Activated naive CD8-positive, alpha-beta T cell treated with anti-CD3 and anti-CD28 coated beads, Interleukin-2, amount 50 U/mL, for 24 hours (primary cell): ENCODE measurements at regions not wholly inside any gene's neighbourhood (a gene's known extent, or its start where the extent isn't known, plus 50 kb on each side); places are given as distances from the start of the nearest gene placed in this dataset.

Experiments
- ATAC-seq: fragments of 150-1000 bp; cut with Tn5 transposase; one replicate; pipeline ENCODE4 v1.10.0; 2021
- DNase-seq: peaks from one replicate; pipeline ENCODE4 v3.0.0; 2021
- H3K27ac Mint-ChIP-seq: one replicate; pipeline ENCODE4 v1.8.0; 2021; ENCODE audit warnings: mild to moderate bottlenecking, mixed read lengths
- H3K27me3 Mint-ChIP-seq: one replicate; pipeline ENCODE4 v1.8.0; 2021; ENCODE audit warnings: mixed read lengths
- H3K36me3 Mint-ChIP-seq: one replicate; pipeline ENCODE4 v1.8.0; 2021; ENCODE audit warnings: low read depth, mixed read lengths
- H3K4me1 Mint-ChIP-seq: one replicate; pipeline ENCODE4 v1.8.0; 2021; ENCODE audit warnings: mixed read lengths
- H3K4me3 Mint-ChIP-seq: one replicate; pipeline ENCODE4 v1.8.0; 2021; ENCODE audit warnings: mild to moderate bottlenecking, moderate library complexity, mixed read lengths
- H3K9me3 Mint-ChIP-seq: one replicate; pipeline ENCODE4 v1.8.0; 2021; ENCODE audit warnings: mixed read lengths

- no peak for DNase-seq
- Mint-ChIP-seq H3K9me3 (no peaks in the 10 kb centered on the region), H3K36me3 (peaks cover 9% of the 10 kb centered on the region), H3K4me1 (no peaks in the 10 kb centered on the region), H3K4me3 (no peak overlapping the region), H3K27me3 (no peaks in the 10 kb centered on the region), H3K27ac (no peak overlapping the region)
- ATAC-seq, result no peak
These were observed 140.7 kb downstream of the SIPA1L2 start for GRCh38 chr1:232489256-232489655.

- H3K36me3 Mint-ChIP-seq, result peaks cover 8% of the 10 kb centered on the region
- ATAC-seq, result no peak
- no peak overlapping the region for H3K27ac Mint-ChIP-seq
- H3K4me1 Mint-ChIP-seq, result no peaks in the 10 kb centered on the region
- no peak overlapping the region for H3K4me3 Mint-ChIP-seq
- H3K9me3 Mint-ChIP-seq, result no peaks in the 10 kb centered on the region
- H3K27me3 Mint-ChIP-seq, result no peaks in the 10 kb centered on the region
- no peak for DNase-seq
These were observed 142.7 kb downstream of the SIPA1L2 start for GRCh38 chr1:232487236-232487635.

GRCh38 chr1:232486454-232487207 is 143.3 kb downstream of the SIPA1L2 start:
- ATAC-seq (no peak), DNase-seq (no peak)

GRCh38 chr1:232486006-232486405 is 143.9 kb downstream of the SIPA1L2 start:
- ATAC-seq, result no peak
- Mint-ChIP-seq H3K27ac (no peak overlapping the region), H3K4me1 (no peaks in the 10 kb centered on the region), H3K36me3 (peaks cover 8% of the 10 kb centered on the region), H3K27me3 (no peaks in the 10 kb centered on the region), H3K9me3 (no peaks in the 10 kb centered on the region), H3K4me3 (no peak overlapping the region)
- no peak for DNase-seq

More at GRCh38 chr1:232486454-232487207, 143.3 kb downstream of the SIPA1L2 start:
- no peaks in the 10 kb centered on the region for H3K4me1 Mint-ChIP-seq
- no peaks in the 10 kb centered on the region for H3K9me3 Mint-ChIP-seq
- no peaks in the 10 kb centered on the region for H3K27me3 Mint-ChIP-seq
- H3K27ac Mint-ChIP-seq, result no peak overlapping the region
- no peak overlapping the region for H3K4me3 Mint-ChIP-seq
- peaks cover 8% of the 10 kb centered on the region for H3K36me3 Mint-ChIP-seq

- ATAC-seq (no peak), DNase-seq (no peak)
- Mint-ChIP-seq H3K4me1 (no peaks in the 10 kb centered on the region), H3K36me3 (peaks cover 4% of the 10 kb centered on the region), H3K4me3 (no peak overlapping the region), H3K27ac (no peak overlapping the region), H3K9me3 (no peaks in the 10 kb centered on the region), H3K27me3 (peaks cover 1% of the 10 kb centered on the region)
These were observed 145.1 kb downstream of the SIPA1L2 start for GRCh38 chr1:232484856-232485255.

GRCh38 chr1:232483826-232484225 is 146.1 kb downstream of the SIPA1L2 start:
- ATAC-seq (no peak), DNase-seq (no peak)
- H3K27me3 Mint-ChIP-seq, result peaks cover 3% of the 10 kb centered on the region
- no peaks in the 10 kb centered on the region for H3K4me1 Mint-ChIP-seq
- H3K4me3 Mint-ChIP-seq, result no peak overlapping the region
- H3K9me3 Mint-ChIP-seq, result no peaks in the 10 kb centered on the region
- peaks cover 2% of the 10 kb centered on the region for H3K36me3 Mint-ChIP-seq
- H3K27ac Mint-ChIP-seq, result no peak overlapping the region

- peaks cover 3% of the 10 kb centered on the region for H3K27me3 Mint-ChIP-seq
- no peaks in the 10 kb centered on the region for H3K4me1 Mint-ChIP-seq
- ATAC-seq (no peak), DNase-seq (no peak)
- H3K36me3 Mint-ChIP-seq, result peaks cover 4% of the 10 kb centered on the region
- H3K27ac Mint-ChIP-seq, result no peak overlapping the region
- H3K4me3 Mint-ChIP-seq, result no peak overlapping the region
- H3K9me3 Mint-ChIP-seq, result no peaks in the 10 kb centered on the region
These were observed 148.8 kb downstream of the SIPA1L2 start for GRCh38 chr1:232481091-232481490.

- Mint-ChIP-seq H3K4me3 (no peak overlapping the region), H3K27ac (no peak overlapping the region), H3K9me3 (no peaks in the 10 kb centered on the region), H3K27me3 (peaks cover 5% of the 10 kb centered on the region), H3K36me3 (peaks cover 3% of the 10 kb centered on the region), H3K4me1 (no peaks in the 10 kb centered on the region)
- ATAC-seq (no peak), DNase-seq (no peak)
These were observed 152.2 kb downstream of the SIPA1L2 start for GRCh38 chr1:232477728-232478127.

GRCh38 chr1:232476538-232476950 is 153.4 kb downstream of the SIPA1L2 start:
- peaks cover 2% of the 10 kb centered on the region for H3K36me3 Mint-ChIP-seq
- H3K27ac Mint-ChIP-seq, result no peak overlapping the region
- no peaks in the 10 kb centered on the region for H3K9me3 Mint-ChIP-seq
- DNase-seq (no peak), ATAC-seq (no peak)
- peaks cover 5% of the 10 kb centered on the region for H3K27me3 Mint-ChIP-seq
- H3K4me3 Mint-ChIP-seq, result no peak overlapping the region
- H3K4me1 Mint-ChIP-seq, result peaks cover 2% of the 10 kb centered on the region

- Mint-ChIP-seq H3K36me3 (peaks cover 6% of the 10 kb centered on the region), H3K27ac (no peak overlapping the region), H3K4me3 (no peak overlapping the region), H3K27me3 (peaks cover 4% of the 10 kb centered on the region), H3K4me1 (peaks cover 7% of the 10 kb centered on the region), H3K9me3 (no peaks in the 10 kb centered on the region)
- DNase-seq (no peak), ATAC-seq (no peak)
These were observed 155.1 kb downstream of the SIPA1L2 start for GRCh38 chr1:232474826-232475225.

- H3K27me3 Mint-ChIP-seq, result peaks cover 2% of the 10 kb centered on the region
- ATAC-seq (no peak), DNase-seq (no peak)
These were observed 156.0 kb downstream of the SIPA1L2 start for GRCh38 chr1:232473900-232474299.

GRCh38 chr1:232473324-232473723 is 156.6 kb downstream of the SIPA1L2 start:
- ATAC-seq (no peak), DNase-seq (no peak)
- Mint-ChIP-seq H3K4me1 (peaks cover 7% of the 10 kb centered on the region), H3K27ac (no peak overlapping the region), H3K9me3 (no peaks in the 10 kb centered on the region), H3K27me3 (peaks cover 2% of the 10 kb centered on the region), H3K4me3 (no peak overlapping the region), H3K36me3 (peaks cover 6% of the 10 kb centered on the region)

More at GRCh38 chr1:232473900-232474299, 156.0 kb downstream of the SIPA1L2 start:
- Mint-ChIP-seq H3K4me1 (peaks cover 7% of the 10 kb centered on the region), H3K4me3 (no peak overlapping the region), H3K27ac (no peak overlapping the region), H3K9me3 (no peaks in the 10 kb centered on the region), H3K36me3 (peaks cover 6% of the 10 kb centered on the region)

GRCh38 chr1:232472485-232473041 is 157.4 kb downstream of the SIPA1L2 start:
- Mint-ChIP-seq H3K4me3 (no peak overlapping the region), H3K27ac (no peak overlapping the region), H3K9me3 (no peaks in the 10 kb centered on the region), H3K36me3 (peaks cover 4% of the 10 kb centered on the region), H3K27me3 (peaks cover 2% of the 10 kb centered on the region), H3K4me1 (peaks cover 8% of the 10 kb centered on the region)
- ATAC-seq (no peak), DNase-seq (no peak)

GRCh38 chr1:232471250-232471649 is 158.7 kb downstream of the SIPA1L2 start:
- H3K4me1 Mint-ChIP-seq, result peaks cover 12% of the 10 kb centered on the region
- H3K36me3 Mint-ChIP-seq, result peaks cover 4% of the 10 kb centered on the region
- no peaks in the 10 kb centered on the region for H3K9me3 Mint-ChIP-seq
- DNase-seq, result no peak
- H3K4me3 Mint-ChIP-seq, result no peak overlapping the region
- H3K27me3 Mint-ChIP-seq, result peaks cover 2% of the 10 kb centered on the region
- H3K27ac Mint-ChIP-seq, result no peak overlapping the region
- no peak for ATAC-seq

- peaks cover 12% of the 10 kb centered on the region for H3K4me1 Mint-ChIP-seq
- H3K27ac Mint-ChIP-seq, result no peak overlapping the region
- H3K4me3 Mint-ChIP-seq, result no peak overlapping the region
- H3K27me3 Mint-ChIP-seq, result peaks cover 2% of the 10 kb centered on the region
- no peaks in the 10 kb centered on the region for H3K9me3 Mint-ChIP-seq
- ATAC-seq (no peak), DNase-seq (no peak)
- H3K36me3 Mint-ChIP-seq, result peaks cover 4% of the 10 kb centered on the region
These were observed 159.2 kb downstream of the SIPA1L2 start for GRCh38 chr1:232470711-232471110.
